ENCODE measurements at regions not wholly inside any gene's neighbourhood (a gene's known extent, or its start where the extent isn't known, plus 50 kb on each side); places are given as distances from the start of the nearest gene placed in this dataset.

GRCh38 chr9:77127071-77127470 lies 50.3 kb upstream of the VPS13A start:
- BruUV-seq (replicated peaks) = no TSS peak
- no peaks in the 10 kb centered on the region for H3K9me2 ChIP-seq (replicated peaks; ENCODE audit: low read length)
- no peaks in the 10 kb centered on the region for H3K9me3 ChIP-seq (ENCODE audit: low read length)
- no peaks in the 10 kb centered on the region for H3K79me2 ChIP-seq (ENCODE audit: low read length)
- DNase-seq (no peak), ATAC-seq (no peak)
- no peak overlapping the region for H3K4me2 ChIP-seq (ENCODE audit: low read length)
- H3K27me3 ChIP-seq (ENCODE audit: low read length) = peaks cover 22% of the 10 kb centered on the region
- no peaks in the 10 kb centered on the region for H3K36me3 ChIP-seq (ENCODE audit: low read depth, low read length)
- H3F3A ChIP-seq (ENCODE audit: low read length, unreplicated experiment) = no peaks in the 10 kb centered on the region
- no peak overlapping the region for H2AFZ ChIP-seq (ENCODE audit: low read length)
- intact Hi-C loops (cut with micrococcal nuclease) = no loop called here
- H3K27ac ChIP-seq (ENCODE audit: low read length) = no peak overlapping the region
- POLR2A ChIA-PET (ENCODE audit: unreplicated experiment) = no interaction called here
- TF ChIP-seq EZH2phosphoT487 (IDR thresholded peaks at IDR 0.05; ENCODE audit: borderline replicate concordance, low read length) (no peak), EZH2 (IDR thresholded peaks at IDR 0.05; ENCODE audit: low read length, unreplicated experiment) (no peak), CTCF (conservative IDR thresholded peaks at IDR 0.05; ENCODE audit: low read depth, low read length) (no peak)
- CTCF ChIA-PET = no interaction called here
- H3K4me3 ChIP-seq (ENCODE audit: low read length) = no peak overlapping the region
- H4K20me1 ChIP-seq (ENCODE audit: low read length) = no peaks in the 10 kb centered on the region
- no peaks in the 10 kb centered on the region for H3K4me1 ChIP-seq (ENCODE audit: insufficient read depth, low read length)
- H3K9ac ChIP-seq (ENCODE audit: low read length) = no peak overlapping the region

Data from PC-3 (cell line).